Hepatocyte (in vitro differentiated cells): ENCODE measurements at regions not wholly inside any gene's neighbourhood (a gene's known extent, or its start where the extent isn't known, plus 50 kb on each side); places are given as distances from the start of the nearest gene placed in this dataset.

Experiments used
- EZH2 ChIP-seq: fragments of 200-600 bp; sonication (generic); IDR thresholded peaks from 2 replicates; pipeline ENCODE4 v1.6.1; 2016; ENCODE audit warnings: antibody characterized with exemption, mild to moderate bottlenecking, borderline replicate concordance
- TF ChIP-seq, protein P1 (sequence below): fragments of 200-600 bp; sonication (generic); IDR thresholded peaks from 2 replicates; pipeline ENCODE4 v1.5.1; 2016; ENCODE audit warnings: antibody characterized with exemption, mild to moderate bottlenecking; ENCODE audit not compliant: poor library complexity

DNA sequence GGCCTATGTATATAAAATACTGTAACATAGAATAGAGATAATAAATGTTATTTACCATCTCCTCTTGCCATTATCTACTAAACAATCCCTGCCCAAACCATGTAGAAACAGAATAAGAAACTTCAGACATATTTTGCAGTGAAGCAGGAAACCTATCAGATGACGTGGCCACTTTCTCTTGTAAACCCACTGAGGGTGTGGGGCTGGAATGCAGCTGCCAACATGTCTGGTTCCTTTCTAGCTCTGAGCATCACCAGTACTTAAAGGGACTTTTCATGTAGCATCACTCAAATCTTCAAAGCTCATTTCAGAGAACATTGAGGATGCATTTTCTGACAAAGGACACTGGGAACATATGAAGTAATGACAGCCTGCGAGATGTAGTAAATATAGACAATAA lies 251.8 kb downstream of the LPIN1 start:
- TF ChIP-seq, protein P1, sequence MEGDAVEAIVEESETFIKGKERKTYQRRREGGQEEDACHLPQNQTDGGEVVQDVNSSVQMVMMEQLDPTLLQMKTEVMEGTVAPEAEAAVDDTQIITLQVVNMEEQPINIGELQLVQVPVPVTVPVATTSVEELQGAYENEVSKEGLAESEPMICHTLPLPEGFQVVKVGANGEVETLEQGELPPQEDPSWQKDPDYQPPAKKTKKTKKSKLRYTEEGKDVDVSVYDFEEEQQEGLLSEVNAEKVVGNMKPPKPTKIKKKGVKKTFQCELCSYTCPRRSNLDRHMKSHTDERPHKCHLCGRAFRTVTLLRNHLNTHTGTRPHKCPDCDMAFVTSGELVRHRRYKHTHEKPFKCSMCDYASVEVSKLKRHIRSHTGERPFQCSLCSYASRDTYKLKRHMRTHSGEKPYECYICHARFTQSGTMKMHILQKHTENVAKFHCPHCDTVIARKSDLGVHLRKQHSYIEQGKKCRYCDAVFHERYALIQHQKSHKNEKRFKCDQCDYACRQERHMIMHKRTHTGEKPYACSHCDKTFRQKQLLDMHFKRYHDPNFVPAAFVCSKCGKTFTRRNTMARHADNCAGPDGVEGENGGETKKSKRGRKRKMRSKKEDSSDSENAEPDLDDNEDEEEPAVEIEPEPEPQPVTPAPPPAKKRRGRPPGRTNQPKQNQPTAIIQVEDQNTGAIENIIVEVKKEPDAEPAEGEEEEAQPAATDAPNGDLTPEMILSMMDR = no peak
- no peak for TF ChIP-seq EZH2
